GM12801 (cell line): ENCODE measurements at regions not wholly inside any gene's neighbourhood (a gene's known extent, or its start where the extent isn't known, plus 50 kb on each side); places are given as distances from the start of the nearest gene placed in this dataset.

Experiments
- CTCF ChIP-seq: IDR thresholded peaks from one replicate; pipeline ENCODE4 v1.5.1; 2011; ENCODE audit warnings: control low read depth; ENCODE audit not compliant: insufficient read length; ENCODE audit errors: extremely low read depth

- TF ChIP-seq CTCF = no peak
These were observed 491.6 kb downstream of the MFSD1 start for GRCh38 chr3:159293493-159293892.

- TF ChIP-seq CTCF = no peak
These were observed 500.1 kb downstream of the MFSD1 start for GRCh38 chr3:159301961-159302360.

GRCh38 chr3:159305017-159305416 lies 503.2 kb downstream of the MFSD1 start:
- no peak for TF ChIP-seq CTCF

- no peak for TF ChIP-seq CTCF
These were observed 517.3 kb downstream of the MFSD1 start for GRCh38 chr3:159319156-159319555.

GRCh38 chr3:159322322-159322939 lies 520.6 kb downstream of the MFSD1 start:
- no peak for TF ChIP-seq CTCF

- TF ChIP-seq CTCF = no peak
These were observed 522.0 kb downstream of the MFSD1 start for GRCh38 chr3:159323848-159324247.

- TF ChIP-seq CTCF = no peak
These were observed 525.1 kb downstream of the MFSD1 start for GRCh38 chr3:159326998-159327397.
